Skeletal muscle tissue (tissue), 3 donors: ENCODE measurements at regions not wholly inside any gene's neighbourhood (a gene's known extent, or its start where the extent isn't known, plus 50 kb on each side); places are given as distances from the start of the nearest gene placed in this dataset.

Experiments used
- H3K27ac ChIP-seq: one replicate; pipeline ENCODE4 v1.7.0; 2013; ENCODE audit warnings: mild to moderate bottlenecking, low read depth, low read length, inconsistent platforms
- H3K27me3 ChIP-seq, 3 donors: one replicate each; pipeline ENCODE4 v1.7.0; 2013; ENCODE audit warnings: low read length in 3 of 3; ENCODE audit not compliant: control insufficient read depth in 3 of 3, insufficient read depth in 3 of 3
- H3K36me3 ChIP-seq, 3 donors: one replicate each; pipeline ENCODE4 v1.7.0; 2013; ENCODE audit warnings: low read length in 3 of 3; ENCODE audit not compliant: control insufficient read depth in 3 of 3, insufficient read depth in 3 of 3
- H3K4me1 ChIP-seq, 3 donors: one replicate each; pipeline ENCODE4 v1.7.0; 2013; ENCODE audit warnings: low read length in 3 of 3, mild to moderate bottlenecking in 3 of 3; ENCODE audit not compliant: control insufficient read depth in 3 of 3, insufficient read depth in 3 of 3
- H3K4me3 ChIP-seq, 3 donors: one replicate each; pipeline ENCODE4 v1.7.0; 2013; ENCODE audit warnings: low read length in 3 of 3
- H3K9ac ChIP-seq, 3 donors: one replicate each; pipeline ENCODE4 v1.7.0; 2013; ENCODE audit warnings: low read length in 3 of 3, mild to moderate bottlenecking in 3 of 3, moderate library complexity in 2 of 3, low read depth in 1 of 3
- H3K9me3 ChIP-seq, 3 donors: one replicate each; pipeline ENCODE4 v1.7.0; 2013; ENCODE audit warnings: low read length in 3 of 3; ENCODE audit not compliant: control insufficient read depth in 3 of 3
- donor health status: Osteomylitis.

GRCh38 chr6:9507136-9507895 lies 907.6 kb downstream of the TFAP2A start:
- Histone ChIP-seq H3K9me3 (no peaks in the 10 kb centered on the region), H3K4me1 (no peaks in the 10 kb centered on the region), H3K27ac (no peak overlapping the region), H3K36me3 (no peaks in the 10 kb centered on the region), H3K4me3 (no peak overlapping the region), H3K9ac (no peak overlapping the region), H3K27me3 (no peaks in the 10 kb centered on the region)

DNA sequence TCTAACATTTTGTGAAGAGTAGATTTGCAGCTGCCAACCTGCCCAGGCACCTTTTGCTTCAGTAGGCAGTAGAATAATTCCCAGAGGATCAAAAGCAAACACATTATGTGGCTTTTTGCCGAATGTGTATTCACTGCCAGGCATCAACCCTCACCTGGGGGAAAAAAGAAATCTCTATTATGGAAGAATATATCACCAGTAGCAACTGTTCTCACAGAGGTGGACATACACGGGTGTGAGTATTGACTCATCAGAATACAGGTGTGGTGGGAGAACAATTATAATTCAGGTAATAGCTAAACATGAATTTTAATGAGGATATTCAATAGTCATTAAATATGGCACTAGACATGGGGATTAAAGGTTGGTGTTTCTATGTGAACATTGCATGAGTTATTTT lies 910.7 kb downstream of the TFAP2A start:
- no peaks in the 10 kb centered on the region for H3K9me3 ChIP-seq
- no peak overlapping the region for H3K9ac ChIP-seq

GRCh38 chr6:9503111-9503761 lies 911.6 kb downstream of the TFAP2A start:
- Histone ChIP-seq H3K4me3 (no peak overlapping the region), H3K4me1 (no peaks in the 10 kb centered on the region), H3K9me3 (no peaks in the 10 kb centered on the region), H3K9ac (no peak overlapping the region), H3K27ac (no peak overlapping the region), H3K27me3 (no peaks in the 10 kb centered on the region), H3K36me3 (no peaks in the 10 kb centered on the region)

More for the DNA sequence above, 910.7 kb downstream of the TFAP2A start:
- H3K27ac ChIP-seq = no peak overlapping the region
- no peaks in the 10 kb centered on the region for H3K27me3 ChIP-seq
- H3K4me3 ChIP-seq = no peak overlapping the region
- H3K4me1 ChIP-seq = no peaks in the 10 kb centered on the region
- no peaks in the 10 kb centered on the region for H3K36me3 ChIP-seq

DNA sequence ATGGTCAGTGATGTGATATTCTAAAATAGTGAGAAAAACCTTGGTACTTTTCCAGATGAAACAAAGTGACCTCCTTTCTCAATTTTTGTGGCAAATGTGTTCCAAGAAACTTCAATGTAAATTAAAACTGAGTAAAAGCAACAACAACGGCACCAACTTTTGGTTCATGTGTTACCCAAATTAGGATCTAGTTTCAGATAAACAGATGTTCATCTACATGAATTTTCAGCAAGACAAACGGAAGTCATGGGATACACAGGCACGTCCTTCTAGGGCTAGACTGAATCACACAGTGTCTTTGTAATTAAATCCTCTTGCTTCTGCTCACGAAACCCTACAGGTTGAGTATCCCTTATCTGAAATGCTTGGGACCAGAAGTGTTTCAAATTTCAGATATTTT lies 915.2 kb downstream of the TFAP2A start:
- H3K4me1 ChIP-seq = no peaks in the 10 kb centered on the region

GRCh38 chr6:9496837-9497236 lies 918.0 kb downstream of the TFAP2A start:
- H3K27me3 ChIP-seq = no peaks in the 10 kb centered on the region
- H3K4me1 ChIP-seq = no peaks in the 10 kb centered on the region
- H3K9me3 ChIP-seq = peaks cover 0 to 2% (median 0%) of the 10 kb centered on the region in 3 donors
- H3K27ac ChIP-seq = no peak overlapping the region
- H3K4me3 ChIP-seq = no peak overlapping the region
- no peaks in the 10 kb centered on the region for H3K36me3 ChIP-seq
- no peak overlapping the region for H3K9ac ChIP-seq

More for the DNA sequence above, 915.2 kb downstream of the TFAP2A start:
- Histone ChIP-seq H3K36me3 (no peaks in the 10 kb centered on the region), H3K4me3 (no peak overlapping the region), H3K9me3 (no peaks in the 10 kb centered on the region), H3K27me3 (no peaks in the 10 kb centered on the region), H3K9ac (no peak overlapping the region), H3K27ac (no peak overlapping the region)

- Histone ChIP-seq H3K36me3 (no peaks in the 10 kb centered on the region), H3K4me1 (no peaks in the 10 kb centered on the region), H3K4me3 (no peak overlapping the region), H3K9me3 (peaks cover 0 to 2% (median 0%) of the 10 kb centered on the region in 3 donors), H3K27me3 (no peaks in the 10 kb centered on the region), H3K9ac (no peak overlapping the region), H3K27ac (no peak overlapping the region)
Observed at GRCh38 chr6:9494864-9495263, 920.0 kb downstream of the TFAP2A start.

GRCh38 chr6:9492790-9493189 lies 922.1 kb downstream of the TFAP2A start:
- H3K9ac ChIP-seq = no peak overlapping the region
- H3K4me3 ChIP-seq = no peak overlapping the region
- no peak overlapping the region for H3K27ac ChIP-seq
- no peaks in the 10 kb centered on the region for H3K4me1 ChIP-seq
- H3K9me3 ChIP-seq = peaks cover 0 to 2% (median 0%) of the 10 kb centered on the region in 3 donors
- no peaks in the 10 kb centered on the region for H3K27me3 ChIP-seq
- H3K36me3 ChIP-seq = no peaks in the 10 kb centered on the region

GRCh38 chr6:9487128-9487527 lies 927.7 kb downstream of the TFAP2A start:
- Histone ChIP-seq H3K36me3 (no peaks in the 10 kb centered on the region), H3K27ac (no peak overlapping the region), H3K27me3 (no peaks in the 10 kb centered on the region), H3K9me3 (no peaks in the 10 kb centered on the region), H3K9ac (no peak overlapping the region), H3K4me3 (no peak overlapping the region), H3K4me1 (no peaks in the 10 kb centered on the region)

DNA sequence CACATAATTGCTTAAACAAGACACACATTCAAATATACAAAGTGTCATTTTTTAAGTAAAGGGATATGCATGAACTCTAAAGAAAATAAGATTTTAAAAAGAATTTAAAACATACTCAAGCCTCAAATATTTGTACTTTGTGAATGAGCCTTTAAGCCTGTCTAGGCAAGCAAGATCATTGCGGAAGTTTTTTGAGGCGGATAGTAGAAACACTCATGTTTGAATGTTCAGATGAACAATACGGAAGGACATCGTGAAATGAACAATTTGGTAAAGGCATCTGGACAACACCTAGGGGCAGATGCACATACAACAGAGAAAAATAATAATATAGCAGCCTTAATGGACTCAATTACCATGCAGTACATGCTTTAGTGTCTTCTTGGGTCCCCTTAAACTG lies 928.9 kb downstream of the TFAP2A start:
- H3K27me3 ChIP-seq = no peaks in the 10 kb centered on the region
- H3K4me3 ChIP-seq = no peak overlapping the region
- no peaks in the 10 kb centered on the region for H3K4me1 ChIP-seq
- H3K9me3 ChIP-seq = no peaks in the 10 kb centered on the region
- H3K27ac ChIP-seq = no peak overlapping the region
- no peak overlapping the region for H3K9ac ChIP-seq
- no peaks in the 10 kb centered on the region for H3K36me3 ChIP-seq

DNA sequence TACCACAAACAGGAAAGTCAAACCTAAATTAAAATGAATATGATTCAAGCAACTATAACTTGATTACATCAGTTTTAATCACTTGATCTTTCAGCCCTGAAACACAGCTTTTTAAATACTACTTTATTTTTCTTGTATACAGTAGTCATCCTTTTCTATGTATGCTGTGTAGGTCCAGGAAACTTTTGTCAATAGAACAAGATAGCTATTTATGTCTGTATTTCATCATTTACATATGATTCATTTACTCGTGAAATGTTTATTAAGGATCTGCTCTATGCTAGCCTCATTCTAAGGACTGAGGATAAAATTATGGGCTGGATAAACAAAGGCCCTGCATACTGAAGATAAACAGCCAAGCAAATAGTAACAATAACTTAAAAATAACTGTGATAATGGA lies 930.2 kb downstream of the TFAP2A start:
- Histone ChIP-seq H3K36me3 (no peaks in the 10 kb centered on the region), H3K4me1 (no peaks in the 10 kb centered on the region), H3K4me3 (no peak overlapping the region), H3K9me3 (no peaks in the 10 kb centered on the region), H3K27me3 (no peaks in the 10 kb centered on the region), H3K27ac (no peak overlapping the region), H3K9ac (no peak overlapping the region)
